ENCODE measurements at regions not wholly inside any gene's neighbourhood (a gene's known extent, or its start where the extent isn't known, plus 50 kb on each side); places are given as distances from the start of the nearest gene placed in this dataset.
A peak's percentile ranks its signal among the peaks of the same experiment; 100 is the strongest.
"Not testable (repeated sequence)": the region's sequence is repeated elsewhere in the genome, so short reads cannot be mapped to it uniquely, and the experiment has no call there.

- DNase-seq, result no peak
Measured at GRCh38 chr7:50853311-50853710, 70.6 kb upstream of the GRB10 start.

GRCh38 chr7:50852901-50853300 is 70.2 kb upstream of the GRB10 start:
- no peak for DNase-seq

GRCh38 chr7:50851891-50852290 is 69.2 kb upstream of the GRB10 start:
- no peak for DNase-seq

- peak; percentile 24 for DNase-seq
Measured at GRCh38 chr7:50851451-50851850, 68.8 kb upstream of the GRB10 start.

- no peak for DNase-seq
Measured at GRCh38 chr7:50849991-50850390, 67.3 kb upstream of the GRB10 start.

- DNase-seq, result no peak
Measured at GRCh38 chr7:50848203-50848602, 65.5 kb upstream of the GRB10 start.

- not testable (repeated sequence) for DNase-seq
Measured at GRCh38 chr7:50844861-50845260, 62.2 kb upstream of the GRB10 start.

GRCh38 chr7:50842041-50842440 is 59.3 kb upstream of the GRB10 start:
- DNase-seq, result no peak

- peak; percentile 80 for DNase-seq
Measured at GRCh38 chr7:50838675-50839377, 56.1 kb upstream of the GRB10 start.

GRCh38 chr7:50837965-50838364 is 55.3 kb upstream of the GRB10 start:
- DNase-seq, result peak; percentile 69

- no peak for DNase-seq
Measured at GRCh38 chr7:50836646-50837045, 54.0 kb upstream of the GRB10 start.

GRCh38 chr7:50835156-50835555 is 52.5 kb upstream of the GRB10 start:
- no peak for DNase-seq

GRCh38 chr7:50834679-50835078 is 52.0 kb upstream of the GRB10 start:
- no peak for DNase-seq

- no peak for DNase-seq
Measured at GRCh38 chr7:50834031-50834535, 51.4 kb upstream of the GRB10 start.

GRCh38 chr7:50832744-50833143 is 50.0 kb upstream of the GRB10 start:
- DNase-seq, result peak; percentile 59

Measured in fibroblast of skin of right biceps (primary cell).